SK-N-SH treated with all-trans-retinoic acid at 6 μM for 48 hours (cell line): ENCODE measurements at regions not wholly inside any gene's neighbourhood (a gene's known extent, or its start where the extent isn't known, plus 50 kb on each side); places are given as distances from the start of the nearest gene placed in this dataset.
"Not testable (repeated sequence)": the region's sequence is repeated elsewhere in the genome, so short reads cannot be mapped to it uniquely, and the experiment has no call there.

Experiments used
- ATAC-seq: fragments of 200-7000 bp; cut with Tn5 transposase; 3 replicates; pipeline ENCODE4 v1.9.1; 2020; ENCODE audit warnings: mild to moderate bottlenecking, moderate library complexity
- ARNTL ChIP-seq: fragments of 450-650 bp; formaldehyde crosslinking; IDR thresholded peaks from 2 replicates; pipeline ENCODE4 v1.5.0; 2020; ENCODE audit warnings: low read depth, mild to moderate bottlenecking, moderate library complexity, borderline replicate concordance
- BACH2 ChIP-seq: fragments of 250-450 bp; sonication (Bioruptor Pico); IDR thresholded peaks from 2 replicates; pipeline ENCODE4 v1.9.0; 2021; ENCODE audit warnings: mild to moderate bottlenecking, borderline replicate concordance
- CREB5 ChIP-seq: fragments of 250-450 bp; sonication (Bioruptor Pico); IDR thresholded peaks from 2 replicates; pipeline ENCODE4 v1.5.1; 2020; ENCODE audit warnings: low read depth, mild to moderate bottlenecking, moderate library complexity
- CSDC2 ChIP-seq: fragments of 250-450 bp; sonication (Bioruptor Pico); IDR thresholded peaks from 2 replicates; pipeline ENCODE4 v1.5.0; 2020; ENCODE audit warnings: mild to moderate bottlenecking, moderate library complexity
- ESRRG ChIP-seq: fragments of 250-450 bp; sonication (Bioruptor Pico); IDR thresholded peaks from 2 replicates; pipeline ENCODE4 v1.6.1; 2021; ENCODE audit warnings: mild to moderate bottlenecking
- GLIS3 ChIP-seq: fragments of 250-450 bp; sonication (Bioruptor Pico); IDR thresholded peaks from 2 replicates; pipeline ENCODE4 v1.5.0; 2020; ENCODE audit warnings: mild to moderate bottlenecking, moderate library complexity
- ISL1 ChIP-seq: fragments of 250-450 bp; sonication (Bioruptor Pico); IDR thresholded peaks from 2 replicates; pipeline ENCODE4 v2.1.2; 2022; ENCODE audit warnings: mild to moderate bottlenecking, moderate library complexity
- OSR1 ChIP-seq: fragments of 250-450 bp; sonication (Bioruptor Pico); IDR thresholded peaks from 2 replicates; pipeline ENCODE4 v1.8.0; 2022; ENCODE audit warnings: moderate library complexity, mild to moderate bottlenecking, inconsistent platforms
- POU6F1 ChIP-seq: fragments of 250-450 bp; sonication (Bioruptor Pico); IDR thresholded peaks from 2 replicates; pipeline ENCODE4 v1.8.0; 2021; ENCODE audit warnings: low read depth, mild to moderate bottlenecking, moderate library complexity, borderline replicate concordance
- PPARA ChIP-seq: fragments of 250-450 bp; sonication (Bioruptor Pico); IDR thresholded peaks from 2 replicates; pipeline ENCODE4 v1.5.0; 2020; ENCODE audit warnings: mild to moderate bottlenecking, borderline replicate concordance
- SNAI2 ChIP-seq: fragments of 250-450 bp; sonication (Bioruptor Pico); IDR thresholded peaks from 2 replicates; pipeline ENCODE4 v1.5.0; 2020; ENCODE audit warnings: mild to moderate bottlenecking, moderate library complexity
- TCF4 ChIP-seq: fragments of 250-450 bp; sonication (Bioruptor Pico); IDR thresholded peaks from 2 replicates; pipeline ENCODE4 v1.8.0; 2021; ENCODE audit warnings: mild to moderate bottlenecking, moderate library complexity, borderline replicate concordance
- TOX ChIP-seq: fragments of 250-450 bp; sonication (Bioruptor Pico); IDR thresholded peaks from 2 replicates; pipeline ENCODE4 v1.8.0; 2021; ENCODE audit warnings: mild to moderate bottlenecking, moderate library complexity, borderline replicate concordance
- TSHZ2 ChIP-seq: fragments of 250-450 bp; sonication (Bioruptor Pico); IDR thresholded peaks from 2 replicates; pipeline ENCODE4 v1.5.0; 2020; ENCODE audit warnings: mild to moderate bottlenecking, moderate library complexity
- ZC3H10 ChIP-seq: fragments of 250-450 bp; sonication (Bioruptor Pico); IDR thresholded peaks from 2 replicates; pipeline ENCODE4 v1.5.1; 2021; ENCODE audit warnings: mild to moderate bottlenecking, moderate library complexity
- ZFP3 ChIP-seq: fragments of 250-450 bp; sonication (Bioruptor Pico); IDR thresholded peaks from 2 replicates; pipeline ENCODE4 v1.5.0; 2020; ENCODE audit warnings: mild to moderate bottlenecking, moderate library complexity
- ZFP30 ChIP-seq: fragments of 450-650 bp; formaldehyde crosslinking; IDR thresholded peaks from 2 replicates; pipeline ENCODE4 v1.5.0; 2022; ENCODE audit warnings: mild to moderate bottlenecking, moderate library complexity
- ZNF70 ChIP-seq: fragments of 450-650 bp; formaldehyde crosslinking; IDR thresholded peaks from 2 replicates; pipeline ENCODE4 v1.5.0; 2020; ENCODE audit warnings: mild to moderate bottlenecking, moderate library complexity
- ZNF8 ChIP-seq: fragments of 450-650 bp; formaldehyde crosslinking; IDR thresholded peaks from 2 replicates; pipeline ENCODE4 v1.5.0; 2020; ENCODE audit warnings: mild to moderate bottlenecking, moderate library complexity

- TF ChIP-seq TSHZ2 (CRISPR knock-in tag), result no peak
- TF ChIP-seq BACH2 (CRISPR knock-in tag), result no peak
- no peak for TF ChIP-seq ISL1
- no peak for TF ChIP-seq OSR1
- TF ChIP-seq ZNF8, result no peak
- TF ChIP-seq ZFP3, result no peak
- no peak for TF ChIP-seq ZC3H10 (CRISPR knock-in tag)
- no peak for TF ChIP-seq TCF4
- TF ChIP-seq CREB5 (CRISPR knock-in tag), result no peak
- TF ChIP-seq POU6F1 (CRISPR knock-in tag), result no peak
- TF ChIP-seq TOX (CRISPR knock-in tag), result no peak
- no peak for TF ChIP-seq ARNTL
- TF ChIP-seq ZNF70, result no peak
- no peak for TF ChIP-seq CSDC2 (CRISPR knock-in tag)
- no peak for ATAC-seq
Observed at GRCh38 chr5:25970906-25971489, 1067.4 kb downstream of the CDH9 start.

GRCh38 chr5:25969042-25969441, 1069.3 kb downstream of the CDH9 start:
- ATAC-seq, result not testable (repeated sequence)

- no peak for ATAC-seq
- TF ChIP-seq TOX (CRISPR knock-in tag) (no peak), ZC3H10 (CRISPR knock-in tag) (no peak), ZFP3 (no peak), POU6F1 (CRISPR knock-in tag) (no peak)
- TF ChIP-seq, all 23 proteins: peak for 0
Observed at GRCh38 chr5:25964009-25964372, 1074.4 kb downstream of the CDH9 start.

GRCh38 chr5:25963251-25964008, 1075.0 kb downstream of the CDH9 start:
- no peak for ATAC-seq
- TF ChIP-seq POU6F1 (CRISPR knock-in tag) (no peak), PPARA (no peak), TOX (CRISPR knock-in tag) (no peak), ISL1 (no peak), CREB5 (CRISPR knock-in tag) (no peak), CSDC2 (CRISPR knock-in tag) (no peak), ZC3H10 (CRISPR knock-in tag) (no peak), ZNF70 (no peak), TSHZ2 (CRISPR knock-in tag) (no peak), OSR1 (no peak), ESRRG (CRISPR knock-in tag) (no peak), ZNF8 (no peak), ARNTL (no peak), ZFP30 (no peak), ZFP3 (no peak), SNAI2 (CRISPR knock-in tag) (no peak), GLIS3 (CRISPR knock-in tag) (no peak)
